Thyroid gland (tissue), 4 donors: ENCODE measurements at regions not wholly inside any gene's neighbourhood (a gene's known extent, or its start where the extent isn't known, plus 50 kb on each side); places are given as distances from the start of the nearest gene placed in this dataset.

ENCODE experiments used
- POLR2A ChIP-seq, 2 donors: fragments of 450-650 bp; IDR thresholded peaks; one replicate each; pipeline ENCODE4 v1.6.1; 2017; ENCODE audit warnings: antibody characterized with exemption in 2 of 2, mild to moderate bottlenecking in 2 of 2, moderate library complexity in 1 of 2
- TF ChIP-seq, protein P1 (sequence below), 6 experiments: fragments of 200-600 bp in 3 of 6; fragments of 450-650 bp in 3 of 6; sonication (generic) in 3 of 6; IDR thresholded peaks; one replicate each; pipeline ENCODE4 v1.5.1; 2016 to 2019; ENCODE audit warnings: antibody characterized with exemption in 6 of 6, mild to moderate bottlenecking in 2 of 6, inconsistent platforms in 1 of 6, moderate library complexity in 1 of 6

DNA sequence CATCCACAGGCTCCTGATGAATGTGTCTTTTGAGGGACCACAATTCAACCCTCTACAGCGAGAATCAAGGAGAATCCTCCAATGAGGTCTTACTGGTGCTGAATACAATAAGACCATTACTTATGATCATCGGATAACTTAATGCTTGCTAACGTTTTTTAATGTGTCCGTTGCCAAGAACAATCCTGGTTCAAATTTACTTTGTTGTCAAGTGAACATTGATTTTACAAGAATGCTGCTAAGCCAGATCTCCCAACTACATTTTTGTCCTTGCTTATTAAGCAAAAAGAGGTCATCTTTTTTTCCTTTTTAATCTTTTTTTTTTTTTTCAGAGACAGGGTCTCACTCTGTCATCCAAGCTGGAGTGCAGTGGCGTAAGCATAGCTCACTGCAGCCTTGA, 93.7 kb downstream of the THNSL2 start:
- TF ChIP-seq, protein P1, sequence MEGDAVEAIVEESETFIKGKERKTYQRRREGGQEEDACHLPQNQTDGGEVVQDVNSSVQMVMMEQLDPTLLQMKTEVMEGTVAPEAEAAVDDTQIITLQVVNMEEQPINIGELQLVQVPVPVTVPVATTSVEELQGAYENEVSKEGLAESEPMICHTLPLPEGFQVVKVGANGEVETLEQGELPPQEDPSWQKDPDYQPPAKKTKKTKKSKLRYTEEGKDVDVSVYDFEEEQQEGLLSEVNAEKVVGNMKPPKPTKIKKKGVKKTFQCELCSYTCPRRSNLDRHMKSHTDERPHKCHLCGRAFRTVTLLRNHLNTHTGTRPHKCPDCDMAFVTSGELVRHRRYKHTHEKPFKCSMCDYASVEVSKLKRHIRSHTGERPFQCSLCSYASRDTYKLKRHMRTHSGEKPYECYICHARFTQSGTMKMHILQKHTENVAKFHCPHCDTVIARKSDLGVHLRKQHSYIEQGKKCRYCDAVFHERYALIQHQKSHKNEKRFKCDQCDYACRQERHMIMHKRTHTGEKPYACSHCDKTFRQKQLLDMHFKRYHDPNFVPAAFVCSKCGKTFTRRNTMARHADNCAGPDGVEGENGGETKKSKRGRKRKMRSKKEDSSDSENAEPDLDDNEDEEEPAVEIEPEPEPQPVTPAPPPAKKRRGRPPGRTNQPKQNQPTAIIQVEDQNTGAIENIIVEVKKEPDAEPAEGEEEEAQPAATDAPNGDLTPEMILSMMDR (IDR thresholded peaks at IDR 0.05), result no peak
- TF ChIP-seq POLR2A (IDR thresholded peaks at IDR 0.05), result no peak
